ENCODE measurements at regions not wholly inside any gene's neighbourhood (a gene's known extent, or its start where the extent isn't known, plus 50 kb on each side); places are given as distances from the start of the nearest gene placed in this dataset.

- TF ChIP-seq POLR2A (IDR thresholded peaks at IDR 0.05) (no peak), CTCF (IDR thresholded peaks at IDR 0.05) (no peak)
Measured at GRCh38 chrX:110432091-110432905, 73.7 kb downstream of the RTL9 start.
